H1 (cell line): ENCODE measurements at regions not wholly inside any gene's neighbourhood (a gene's known extent, or its start where the extent isn't known, plus 50 kb on each side); places are given as distances from the start of the nearest gene placed in this dataset.
A peak's percentile ranks its signal among the peaks of the same experiment; 100 is the strongest.

ENCODE experiments used
- CTCF ChIA-PET: fragments of 300-600 bp; sonication (Branson Sonifier 250); formaldehyde crosslinking; loops from one replicate; lab custom pipeline; 2021; ENCODE audit not compliant: partially characterized antibody; lab: Charles Lee
- POLR2A ChIA-PET: fragments of 300-600 bp; sonication (Branson Sonifier 250); formaldehyde crosslinking; loops from one replicate; lab custom pipeline; 2021; ENCODE audit warnings: inconsistent platforms; ENCODE audit not compliant: partially characterized antibody; lab: Charles Lee
- DNase-seq, 2 experiments: peaks; one replicate each; pipeline versions ENCODE4 v3.0.0 to v3.0.0-alpha.2; 2010 to 2022; ENCODE audit warnings: low spot score in 2 of 2, low read depth in 1 of 2, mixed read lengths in 1 of 2
- FAIRE-seq: peaks from 2 replicates; lab custom pipeline; 2011; peaks lifted over from hg19 to GRCh38; lab: Jason Lieb, UNC
- H2AFZ ChIP-seq: 2 replicates; pipeline ENCODE4 v1.8.1; 2012; ENCODE audit warnings: low read length, inconsistent platforms
- H2AK5ac ChIP-seq: 2 replicates; pipeline ENCODE4 v1.6.1; 2013; ENCODE audit warnings: low read depth, low read length
- H2BK120ac ChIP-seq: replicated peaks from 2 replicates; pipeline ENCODE3; 2013; ENCODE audit warnings: low read depth, low read length, inconsistent platforms
- H2BK12ac ChIP-seq: 2 replicates; pipeline ENCODE4 v1.6.1; 2013; ENCODE audit warnings: low read depth, low read length
- H2BK15ac ChIP-seq: 2 replicates; pipeline ENCODE4 v1.6.1; 2013; ENCODE audit warnings: low read length
- H2BK20ac ChIP-seq: 2 replicates; pipeline ENCODE4 v1.6.1; 2013; ENCODE audit warnings: low read length
- H2BK5ac ChIP-seq: 2 replicates; pipeline ENCODE4 v1.6.1; 2013; ENCODE audit warnings: low read depth, low read length
- H3K14ac ChIP-seq: 2 replicates; pipeline ENCODE4 v1.6.1; 2013; ENCODE audit warnings: inconsistent platforms; ENCODE audit not compliant: insufficient read length
- H3K18ac ChIP-seq: 2 replicates; pipeline ENCODE4 v1.6.1; 2013; ENCODE audit warnings: low read length; ENCODE audit errors: extremely low read depth
- H3K23ac ChIP-seq: 2 replicates; pipeline ENCODE4 v1.6.1; 2013; ENCODE audit warnings: inconsistent platforms; ENCODE audit not compliant: insufficient read length
- H3K23me2 ChIP-seq: 2 replicates; pipeline ENCODE4 v1.6.1; 2013; ENCODE audit warnings: low read depth, low read length
- H3K27ac ChIP-seq: 2 replicates; pipeline ENCODE4 v1.6.1; 2011; ENCODE audit warnings: low read depth, low read length, inconsistent platforms
- H3K27me3 ChIP-seq, 4 experiments: replicated peaks in 1 of 4; 1 replicate in 1 of 4; 2 replicates in 3 of 4; pipeline versions ENCODE4 v1.6.1 to v1.8.1; 2011 to 2013; ENCODE audit warnings: low read length in 3 of 4, mild to moderate bottlenecking in 3 of 4, inconsistent platforms in 2 of 4, mixed read lengths in 2 of 4, moderate library complexity in 1 of 4; ENCODE audit not compliant: control insufficient read depth in 3 of 4, insufficient read depth in 3 of 4; ENCODE audit errors: extremely low read depth in 1 of 4
- H3K36me3 ChIP-seq, 4 experiments: 2 replicates each; pipeline versions ENCODE4 v1.6.1 to v1.8.1; 2011 to 2013; ENCODE audit warnings: mild to moderate bottlenecking in 4 of 4, low read length in 3 of 4, moderate library complexity in 2 of 4, control low read depth in 1 of 4, inconsistent platforms in 1 of 4; ENCODE audit not compliant: insufficient read depth in 4 of 4, control insufficient read depth in 2 of 4
- H3K4ac ChIP-seq: replicated peaks from 2 replicates; pipeline ENCODE3; 2013; ENCODE audit warnings: low read length, low read depth, mixed read lengths, inconsistent platforms; ENCODE audit not compliant: insufficient read length
- H3K4me1 ChIP-seq, 4 experiments: replicated peaks in 1 of 4; 1 replicate in 1 of 4; 2 replicates in 3 of 4; pipeline versions ENCODE4 v1.6.1 to v1.8.1; 2011 to 2013; ENCODE audit warnings: low read length in 3 of 4, inconsistent platforms in 2 of 4, mixed read lengths in 1 of 4; ENCODE audit not compliant: insufficient read depth in 4 of 4, control insufficient read depth in 3 of 4
- H3K4me2 ChIP-seq, 2 experiments: 2 replicates each; pipeline versions ENCODE4 v1.6.1 to v1.8.1; 2011 to 2013; ENCODE audit warnings: low read depth in 2 of 2, low read length in 2 of 2, control low read depth in 1 of 2, inconsistent platforms in 1 of 2, mild to moderate bottlenecking in 1 of 2; ENCODE audit not compliant: insufficient read depth in 1 of 2
- H3K4me3 ChIP-seq, 4 experiments: fragments of 200-600, 300-600 bp in 1 of 4; sonication (generic), shearing (Covaris generic), sonication (Bioruptor Twin) in 1 of 4; 2 replicates each; pipeline versions ENCODE4 v1.5.1 to v1.8.1; 2011 to 2016; ENCODE audit warnings: low read length in 4 of 4, low read depth in 3 of 4, control low read depth in 2 of 4, inconsistent platforms in 2 of 4, mild to moderate bottlenecking in 2 of 4, mixed read lengths in 1 of 4, moderate library complexity in 1 of 4; ENCODE audit not compliant: insufficient read depth in 2 of 4; ENCODE audit errors: extremely low read depth in 1 of 4
- H3K56ac ChIP-seq: replicated peaks from 2 replicates; pipeline ENCODE3; 2013; ENCODE audit warnings: low read depth, mild to moderate bottlenecking, mixed read lengths, low read length, inconsistent platforms; ENCODE audit not compliant: insufficient read length
- H3K79me1 ChIP-seq: 2 replicates; pipeline ENCODE4 v1.6.1; 2013; ENCODE audit warnings: low read depth, low read length, control low read depth
- H3K79me2 ChIP-seq, 2 experiments: 2 replicates each; pipeline versions ENCODE4 v1.6.1 to v1.8.1; 2012 to 2013; ENCODE audit warnings: low read length in 2 of 2, mild to moderate bottlenecking in 2 of 2, inconsistent platforms in 1 of 2; ENCODE audit not compliant: insufficient read depth in 2 of 2, control insufficient read depth in 1 of 2
- H3K9ac ChIP-seq, 4 experiments: replicated peaks in 1 of 4; 1 replicate in 1 of 4; 2 replicates in 3 of 4; pipeline versions ENCODE4 v1.6.1 to v1.8.1; 2011 to 2013; ENCODE audit warnings: low read depth in 3 of 4, low read length in 3 of 4, control low read depth in 2 of 4, mild to moderate bottlenecking in 2 of 4, moderate library complexity in 2 of 4, inconsistent platforms in 1 of 4; ENCODE audit errors: extremely low read depth in 1 of 4
- H3K9me3 ChIP-seq, 2 experiments: 2 replicates each; pipeline versions ENCODE4 v1.6.1 to v1.8.1; 2012 to 2013; ENCODE audit warnings: mild to moderate bottlenecking in 2 of 2, moderate library complexity in 2 of 2, control low read depth in 1 of 2, inconsistent platforms in 1 of 2, low read depth in 1 of 2, low read length in 1 of 2, mixed read lengths in 1 of 2; ENCODE audit not compliant: insufficient read depth in 2 of 2
- H4K20me1 ChIP-seq, 2 experiments: replicated peaks in 1 of 2; 2 replicates each; pipeline versions ENCODE3 to v1.8.1; 2011 to 2013; ENCODE audit warnings: inconsistent platforms in 2 of 2, low read length in 2 of 2, mild to moderate bottlenecking in 1 of 2; ENCODE audit not compliant: insufficient read depth in 2 of 2, control insufficient read depth in 1 of 2
- H4K5ac ChIP-seq: 2 replicates; pipeline ENCODE4 v1.6.1; 2013; ENCODE audit warnings: low read length, low read depth, mixed read lengths, inconsistent platforms; ENCODE audit not compliant: insufficient read length
- H4K8ac ChIP-seq: 2 replicates; pipeline ENCODE4 v1.8.0; 2013; ENCODE audit warnings: mild to moderate bottlenecking, moderate library complexity, low read length, inconsistent platforms; ENCODE audit not compliant: insufficient read depth; ENCODE audit errors: extremely low read depth
- H4K91ac ChIP-seq: replicated peaks from 2 replicates; pipeline ENCODE3; 2013; ENCODE audit warnings: low read length, mixed read lengths, inconsistent platforms; ENCODE audit not compliant: insufficient read length
- CREB1 ChIP-seq: IDR thresholded peaks from 2 replicates; pipeline ENCODE4 v1.6.1; 2012; ENCODE audit warnings: inconsistent platforms
- EGR1 ChIP-seq: IDR thresholded peaks from 2 replicates; pipeline ENCODE4 v1.6.1; 2011; ENCODE audit warnings: low read depth, low read length, borderline replicate concordance
- POU5F1 ChIP-seq: IDR thresholded peaks from 2 replicates; pipeline ENCODE4 v1.6.1; 2011; ENCODE audit warnings: low read depth, mild to moderate bottlenecking, low read length, moderate library complexity
- RFX5 ChIP-seq: IDR thresholded peaks from 2 replicates; pipeline ENCODE4 v1.6.1; 2011; ENCODE audit warnings: low read depth, low read length, improper control_type of control experiment, borderline replicate concordance
- SIRT6 ChIP-seq: IDR thresholded peaks from one replicate; pipeline ENCODE4 v1.7.1; 2012; ENCODE audit warnings: low read length, inconsistent platforms
- WGBS, 2 experiments: shearing (Covaris generic) in 1 of 2; methylation state at CpG; one replicate each; pipeline versions ENCODE4 v1.1.6 to v1.1.7; 2013 to 2015; ENCODE audit warnings: low lambda C conversion rate in 2 of 2, mixed read lengths in 2 of 2, inconsistent platforms in 1 of 2, low coverage in 1 of 2, missing lambda C conversion rate in 1 of 2; ENCODE audit not compliant: insufficient replicate concordance in 2 of 2, insufficient coverage in 1 of 2, insufficient read length in 1 of 2; ENCODE audit errors: extremely low coverage in 1 of 2, missing lambda C conversion rate in 1 of 2; 5-methylcytosine and 5-hydroxymethylcytosine counted together

DNA sequence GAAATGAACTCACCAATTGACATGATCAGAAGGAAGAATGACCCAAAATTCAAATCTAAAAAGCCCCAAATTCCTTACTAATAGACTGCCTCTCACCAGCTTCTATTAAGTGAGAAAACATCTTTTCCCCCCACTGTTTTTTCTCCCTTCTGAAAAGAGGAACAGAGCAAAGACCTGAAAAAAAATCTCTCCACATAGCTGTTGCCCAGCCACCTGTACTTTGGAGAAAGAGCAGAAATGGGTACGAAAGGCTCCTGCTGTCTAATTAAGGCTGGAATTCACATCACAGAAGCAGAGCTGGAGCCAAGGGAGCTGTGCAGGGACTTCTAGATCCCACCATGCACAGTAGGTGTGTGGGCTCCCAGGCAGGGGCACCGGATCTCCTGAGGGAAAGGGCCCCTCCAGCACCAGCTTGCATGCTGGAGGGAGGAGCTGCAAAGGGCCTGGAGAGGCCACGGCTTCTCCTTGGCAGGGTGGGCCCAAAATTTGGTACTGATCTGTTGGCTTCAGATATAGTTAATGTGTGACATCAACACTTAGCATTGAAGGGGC lies 73.2 kb upstream of the DUSP22 start:
- Histone ChIP-seq H2BK15ac (no peak overlapping the region), H4K5ac (no peak overlapping the region), H4K20me1 (no peaks in the 10 kb centered on the region), H3K14ac (no peak overlapping the region), H2BK5ac (no peak overlapping the region), H3K18ac (no peak overlapping the region), H3K23ac (no peak overlapping the region), H3K4me1 (peaks cover 2 to 6% (median 5%) of the 10 kb centered on the region in 4 experiments; a peak in 5 of 7 replicates), H3K27me3 (peaks cover 0 to 2% (median 0%) of the 10 kb centered on the region in 4 experiments; a peak in 1 of 7 replicates), H3K9ac (no peak overlapping the region), H3K79me1 (no peaks in the 10 kb centered on the region), H2BK120ac (no peak overlapping the region), H3K9me3 (no peaks in the 10 kb centered on the region), H4K8ac (no peak overlapping the region), H3K23me2 (no peaks in the 10 kb centered on the region), H3K4me2 (no peak overlapping the region), H2AFZ (no peak overlapping the region), H4K91ac (no peak overlapping the region), H3K4me3 (no peak overlapping the region), H3K56ac (no peak overlapping the region), H2BK20ac (no peak overlapping the region), H2BK12ac (0 out of 2 replicates have a peak overlapping the region, but pooled peaks have one; percentile 27), H2AK5ac (no peak overlapping the region), H3K4ac (no peak overlapping the region), H3K27ac (no peak overlapping the region), H3K79me2 (no peaks in the 10 kb centered on the region), H3K36me3 (no peaks in the 10 kb centered on the region)
- ChIA-PET CTCF (interaction anchor here (0.9 to 6.5 kb wide), 5 partner anchors 19 to 190 kb away, joined by 3 to 46 read pairs (median 8); no protein-coding TSS in a partner anchor), POLR2A (no interaction called here)
- WGBS, 2 experiments: 95% methylated on average over 3 of the region's 3 CpGs; no CpG with 5 or more reads in 1 of the 2 experiments
- DNase-seq (no peak), FAIRE-seq (no peak)
- TF ChIP-seq POU5F1 (no peak), EGR1 (no peak), RFX5 (no peak), SIRT6 (no peak), CREB1 (no peak)
